ENCODE measurements at regions not wholly inside any gene's neighbourhood (a gene's known extent, or its start where the extent isn't known, plus 50 kb on each side); places are given as distances from the start of the nearest gene placed in this dataset.

DNA sequence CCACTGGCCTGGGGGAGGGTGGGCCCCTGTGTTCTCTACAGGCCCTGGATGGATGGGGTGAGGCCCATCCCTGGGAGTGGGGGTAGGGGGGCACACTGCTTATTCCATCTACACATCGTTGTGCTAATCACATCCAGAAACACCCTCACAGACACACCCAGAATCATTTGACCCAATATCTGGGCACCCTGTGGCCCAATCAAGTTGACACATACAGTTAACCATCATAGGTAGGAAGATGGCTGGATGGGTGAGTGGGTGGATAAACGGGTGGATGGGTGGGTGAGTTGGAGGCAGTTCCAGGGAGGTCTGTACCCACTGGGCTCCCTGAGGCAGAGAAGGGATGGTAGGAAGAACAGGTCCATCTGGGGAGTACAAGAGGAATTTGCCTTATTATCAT, 81.3 kb upstream of the LINC01488 start:
- Histone ChIP-seq H3K9me3 (ENCODE audit: insufficient read depth in 2 of 2, low read depth in 1 of 2, low read length in 1 of 2) (peaks cover 14 to 17% of the 10 kb centered on the region in 2 experiments), H3K4me1 (replicated peaks in 1 of 4; ENCODE audit: control insufficient read depth in 3 of 4, insufficient read depth in 4 of 4, low read length in 3 of 4) (peaks cover 0 to 6% (median 2%) of the 10 kb centered on the region in 4 experiments; a peak in 2 of 7 replicates), H3K36me3 (ENCODE audit: control insufficient read depth in 2 of 4, insufficient read depth in 4 of 4, low read length in 3 of 4) (no peaks in the 10 kb centered on the region), H3K4me2 (ENCODE audit: insufficient read depth in 1 of 2, low read depth in 2 of 2, low read length in 2 of 2) (no peak overlapping the region), H2BK120ac (replicated peaks; ENCODE audit: low read depth, low read length) (no peak overlapping the region), H4K5ac (ENCODE audit: insufficient read length, low read depth, low read length) (no peak overlapping the region), H3K9ac (replicated peaks in 1 of 4; ENCODE audit: extremely low read depth in 1 of 4, low read depth in 3 of 4, low read length in 3 of 4) (no peak overlapping the region), H2AK5ac (ENCODE audit: low read depth, low read length) (no peak overlapping the region), H3K23ac (ENCODE audit: insufficient read length) (no peak overlapping the region), H4K91ac (replicated peaks; ENCODE audit: insufficient read length, low read length) (no peak overlapping the region), H3K23me2 (ENCODE audit: low read depth, low read length) (no peaks in the 10 kb centered on the region), H3K27ac (ENCODE audit: low read depth, low read length) (no peak overlapping the region), H3K4me3 (ENCODE audit: extremely low read depth in 1 of 4, insufficient read depth in 2 of 4, low read depth in 3 of 4, low read length in 4 of 4) (no peak overlapping the region), H3K14ac (ENCODE audit: insufficient read length) (no peak overlapping the region), H2AFZ (ENCODE audit: low read length) (no peak overlapping the region), H3K18ac (ENCODE audit: extremely low read depth, low read length) (no peak overlapping the region), H3K79me2 (ENCODE audit: control insufficient read depth in 1 of 2, insufficient read depth in 2 of 2, low read length in 2 of 2) (no peaks in the 10 kb centered on the region), H4K8ac (ENCODE audit: extremely low read depth, insufficient read depth, low read length) (no peak overlapping the region), H3K27me3 (replicated peaks in 1 of 4; ENCODE audit: control insufficient read depth in 3 of 4, extremely low read depth in 1 of 4, insufficient read depth in 3 of 4, low read length in 3 of 4) (no peaks in the 10 kb centered on the region), H2BK20ac (ENCODE audit: low read length) (no peak overlapping the region), H2BK15ac (ENCODE audit: low read length) (no peak overlapping the region), H3K4ac (replicated peaks; ENCODE audit: insufficient read length, low read depth, low read length) (no peak overlapping the region), H2BK5ac (ENCODE audit: low read depth, low read length) (0 out of 2 replicates have a peak overlapping the region, but pooled peaks have one; percentile 40), H4K20me1 (replicated peaks in 1 of 2; ENCODE audit: control insufficient read depth in 1 of 2, insufficient read depth in 2 of 2, low read length in 2 of 2) (no peaks in the 10 kb centered on the region), H3K79me1 (ENCODE audit: low read depth, low read length) (no peaks in the 10 kb centered on the region), H3K56ac (replicated peaks; ENCODE audit: insufficient read length, low read depth, low read length) (no peak overlapping the region), H2BK12ac (ENCODE audit: low read depth, low read length) (no peak overlapping the region)
- CTCF ChIA-PET (ENCODE audit: partially characterized antibody): interaction anchor here (0.7 kb wide), 1 partner anchor 29 kb away, joined by 3 read pairs; no protein-coding TSS in a partner anchor
- FAIRE-seq (no peak), DNase-seq (ENCODE audit: low read depth in 1 of 2, low spot score in 2 of 2) (no peak)
- 77% methylated on average over 2 of the region's 2 CpGs; no CpG with 5 or more reads in 1 of the 2 experiments for WGBS, 2 experiments (ENCODE audit: extremely low coverage in 1 of 2, insufficient coverage in 1 of 2, insufficient read length in 1 of 2, insufficient replicate concordance in 2 of 2, low coverage in 1 of 2, low lambda C conversion rate in 2 of 2, missing lambda C conversion rate in 1 of 2)
- POLR2A ChIA-PET (ENCODE audit: partially characterized antibody): no interaction called here
- TF ChIP-seq SRF (IDR thresholded peaks at IDR 0.05; ENCODE audit: low read depth, low read length): no peak
- no peak for TF ChIP-seq NANOG (IDR thresholded peaks at IDR 0.05; ENCODE audit: insufficient read depth, low read depth, low read length, poor library complexity, severe bottlenecking)
- TF ChIP-seq SIN3A (conservative IDR thresholded peaks at IDR 0.05 in 1 of 2, IDR thresholded peaks at IDR 0.05 in 1 of 2; ENCODE audit: low read depth in 1 of 2, low read length in 2 of 2): no peak
- no peak for TF ChIP-seq ZNF274 (IDR thresholded peaks at IDR 0.05; ENCODE audit: borderline replicate concordance, extremely low read depth, low read length)
- no peak for TF ChIP-seq BCL11A (IDR thresholded peaks at IDR 0.05; ENCODE audit: low read depth in 2 of 2, low read length in 2 of 2)
- no peak for TF ChIP-seq SIRT6 (IDR thresholded peaks at IDR 0.05; ENCODE audit: low read length)
- no peak for TF ChIP-seq BRCA1 (IDR thresholded peaks at IDR 0.05; ENCODE audit: low read depth, low read length)
- no peak for TF ChIP-seq SP4 (IDR thresholded peaks at IDR 0.05; ENCODE audit: low read length)
- no peak for TF ChIP-seq TBP (IDR thresholded peaks at IDR 0.05; ENCODE audit: low read depth, low read length)
- TF ChIP-seq CHD2 (IDR thresholded peaks at IDR 0.05; ENCODE audit: low read length): no peak
- no peak for TF ChIP-seq TAF1 (IDR thresholded peaks at IDR 0.05; ENCODE audit: low read depth, low read length)
- TF ChIP-seq, protein P1, sequence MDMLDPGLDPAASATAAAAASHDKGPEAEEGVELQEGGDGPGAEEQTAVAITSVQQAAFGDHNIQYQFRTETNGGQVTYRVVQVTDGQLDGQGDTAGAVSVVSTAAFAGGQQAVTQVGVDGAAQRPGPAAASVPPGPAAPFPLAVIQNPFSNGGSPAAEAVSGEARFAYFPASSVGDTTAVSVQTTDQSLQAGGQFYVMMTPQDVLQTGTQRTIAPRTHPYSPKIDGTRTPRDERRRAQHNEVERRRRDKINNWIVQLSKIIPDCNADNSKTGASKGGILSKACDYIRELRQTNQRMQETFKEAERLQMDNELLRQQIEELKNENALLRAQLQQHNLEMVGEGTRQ (IDR thresholded peaks at IDR 0.05; ENCODE audit: low read length): no peak
- no peak for TF ChIP-seq RXRA (IDR thresholded peaks at IDR 0.05; ENCODE audit: insufficient read depth, low read depth, low read length)
- TF ChIP-seq, protein P2, sequence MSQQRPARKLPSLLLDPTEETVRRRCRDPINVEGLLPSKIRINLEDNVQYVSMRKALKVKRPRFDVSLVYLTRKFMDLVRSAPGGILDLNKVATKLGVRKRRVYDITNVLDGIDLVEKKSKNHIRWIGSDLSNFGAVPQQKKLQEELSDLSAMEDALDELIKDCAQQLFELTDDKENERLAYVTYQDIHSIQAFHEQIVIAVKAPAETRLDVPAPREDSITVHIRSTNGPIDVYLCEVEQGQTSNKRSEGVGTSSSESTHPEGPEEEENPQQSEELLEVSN (IDR thresholded peaks at IDR 0.05): no peak

Data from H1 (cell line).